OCI-LY3 (cell line): ENCODE measurements at regions not wholly inside any gene's neighbourhood (a gene's known extent, or its start where the extent isn't known, plus 50 kb on each side); places are given as distances from the start of the nearest gene placed in this dataset.

Experiments
- H2AFZ ChIP-seq: fragments of 200-600, 300-600 bp; shearing (Covaris generic); 2 replicates; pipeline ENCODE4 v1.6.0; 2014; ENCODE audit warnings: antibody characterized with exemption, low read depth, low read length
- H3K27ac ChIP-seq: fragments of 200-600, 300-600 bp; sonication (generic); 2 replicates; pipeline ENCODE4 v1.5.1; 2014; ENCODE audit warnings: mild to moderate bottlenecking, low read length, moderate library complexity, mixed read lengths
- H3K27me3 ChIP-seq: fragments of 200-600, 300-600 bp; sonication (generic); 2 replicates; pipeline ENCODE4 v1.6.1; 2014; ENCODE audit warnings: low read depth, low read length, mixed read lengths
- H3K36me3 ChIP-seq: fragments of 200-600, 300-600 bp; sonication (generic); replicated peaks from 2 replicates; pipeline ENCODE3; 2014; ENCODE audit warnings: low read depth, low read length, mixed read lengths
- H3K4me1 ChIP-seq: fragments of 300-600, 200-600 bp; sonication (generic); 2 replicates; pipeline ENCODE4 v1.6.1; 2014; ENCODE audit warnings: low read length, mixed read lengths
- H3K4me2 ChIP-seq: fragments of 200-600, 300-600 bp; sonication (generic); 2 replicates; pipeline ENCODE4 v1.6.1; 2014; ENCODE audit warnings: low read length, mixed read lengths
- H3K4me3 ChIP-seq: fragments of 300-600, 200-600 bp; sonication (generic); 2 replicates; pipeline ENCODE4 v1.5.1; 2014; ENCODE audit warnings: antibody characterized with exemption, mild to moderate bottlenecking, low read length, moderate library complexity
- H3K79me2 ChIP-seq: fragments of 300-600, 200-600 bp; shearing (Covaris generic); 2 replicates; pipeline ENCODE4 v1.6.1; 2014; ENCODE audit warnings: mild to moderate bottlenecking, low read length, mixed read lengths
- H3K9ac ChIP-seq: fragments of 300-600, 200-600 bp; shearing (Covaris generic); 2 replicates; pipeline ENCODE4 v1.6.0; 2014; ENCODE audit warnings: mild to moderate bottlenecking, low read length, moderate library complexity
- H3K9me3 ChIP-seq: fragments of 200-600, 300-600 bp; shearing (Covaris generic); 2 replicates; pipeline ENCODE4 v1.6.1; 2014; ENCODE audit warnings: low read length, mixed read lengths; ENCODE audit not compliant: insufficient read depth
- H4K20me1 ChIP-seq: fragments of 200-600, 300-600 bp; sonication (generic); 2 replicates; pipeline ENCODE4 v1.6.1; 2016; ENCODE audit warnings: low read length, mixed read lengths; ENCODE audit not compliant: insufficient read depth
- CTCF ChIP-seq: fragments of 200-600, 300-600 bp; sonication (generic); IDR thresholded peaks from 2 replicates; pipeline ENCODE4 v1.5.1; 2014; ENCODE audit warnings: antibody characterized with exemption, low read length, low read depth
- EZH2phosphoT487 ChIP-seq: fragments of 200-600 bp; shearing (Covaris generic); IDR thresholded peaks from 2 replicates; pipeline ENCODE4 v1.6.1; 2018; ENCODE audit warnings: antibody characterized with exemption, mixed run types, low read depth

DNA sequence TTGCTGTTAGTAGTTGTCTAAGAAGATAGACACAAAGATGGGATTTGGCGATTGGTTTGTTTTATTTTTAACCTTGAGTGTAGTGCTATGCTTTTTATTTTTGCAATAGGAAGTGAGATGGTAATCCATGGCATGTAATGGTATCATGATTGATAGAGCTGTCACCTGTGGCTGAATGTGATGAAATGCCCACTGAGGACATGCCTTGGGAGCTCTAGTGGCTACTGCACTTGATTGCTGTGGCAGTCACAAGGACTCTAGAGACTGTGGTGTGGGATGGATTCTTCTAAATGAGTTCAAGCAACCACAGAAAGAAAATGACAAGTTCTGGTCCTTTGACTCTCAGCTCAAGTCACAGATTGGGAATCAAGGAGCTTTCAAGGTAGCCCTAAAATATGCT lies 139.4 kb downstream of the CYRIA start:
- TF ChIP-seq EZH2phosphoT487 (no peak), CTCF (no peak)
- Histone ChIP-seq H3K9me3 (no peaks in the 10 kb centered on the region), H3K4me2 (no peak overlapping the region), H3K27ac (no peak overlapping the region), H3K27me3 (peaks cover 50% of the 10 kb centered on the region), H3K9ac (no peak overlapping the region), H3K79me2 (no peaks in the 10 kb centered on the region), H3K36me3 (no peaks in the 10 kb centered on the region), H3K4me3 (no peak overlapping the region), H2AFZ (no peak overlapping the region), H4K20me1 (no peaks in the 10 kb centered on the region), H3K4me1 (0 out of 2 replicates have a peak, but pooled peaks cover 4% of the 10 kb centered on the region)

DNA sequence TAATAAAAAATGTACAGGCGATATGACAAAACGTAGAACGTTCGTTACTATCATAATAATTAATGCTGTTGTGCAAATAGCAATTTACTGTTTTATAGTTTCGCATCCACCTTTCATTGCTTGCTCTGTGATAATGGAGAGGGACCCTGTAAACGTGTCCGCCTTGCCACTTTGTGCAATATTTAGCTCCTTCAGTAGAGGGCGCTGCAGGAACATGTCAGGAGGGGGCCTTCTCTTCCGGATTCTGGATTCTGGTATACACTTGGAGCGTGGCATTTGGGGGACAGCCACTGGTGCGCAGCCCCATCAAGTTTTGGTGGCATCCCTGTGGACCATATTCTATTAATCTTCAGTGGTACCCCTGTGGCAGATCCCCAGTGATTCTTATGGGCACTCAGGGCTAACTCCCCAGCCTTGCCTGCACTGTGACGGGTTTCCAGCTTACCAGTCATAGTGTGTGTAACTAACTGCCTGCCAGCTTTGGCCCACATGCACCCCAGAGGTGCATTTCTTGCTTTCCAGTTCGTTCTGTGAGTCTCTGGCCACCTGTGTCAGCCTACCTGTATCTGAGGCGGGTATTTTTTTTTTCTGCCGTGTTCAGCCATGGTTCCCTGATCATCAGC lies 140.3 kb downstream of the CYRIA start:
- peak overlapping the region; percentile 64 for H3K4me3 ChIP-seq
- peak overlapping the region; percentile 25; the same call in 1 of the 2 replicates for H3K9ac ChIP-seq
- TF ChIP-seq CTCF = peak; percentile 92
- TF ChIP-seq EZH2phosphoT487 = no peak
- no peaks in the 10 kb centered on the region for H3K79me2 ChIP-seq
- no peak overlapping the region for H3K27ac ChIP-seq
- peaks cover 50% of the 10 kb centered on the region for H3K27me3 ChIP-seq
- peak overlapping the region; percentile 63 for H3K4me2 ChIP-seq
- 0 out of 2 replicates have a peak, but pooled peaks cover 4% of the 10 kb centered on the region for H3K4me1 ChIP-seq
- H4K20me1 ChIP-seq = no peaks in the 10 kb centered on the region
- no peaks in the 10 kb centered on the region for H3K9me3 ChIP-seq
- peak overlapping the region; percentile 96 for H2AFZ ChIP-seq
- H3K36me3 ChIP-seq = no peaks in the 10 kb centered on the region

GRCh38 chr2:16523711-16524110 lies 141.9 kb downstream of the CYRIA start:
- H3K27ac ChIP-seq = no peak overlapping the region
- H3K4me2 ChIP-seq = no peak overlapping the region
- 0 out of 2 replicates have a peak, but pooled peaks cover 4% of the 10 kb centered on the region for H3K4me1 ChIP-seq
- no peak overlapping the region for H2AFZ ChIP-seq
- TF ChIP-seq CTCF = no peak
- TF ChIP-seq EZH2phosphoT487 = no peak
- H3K9me3 ChIP-seq = no peaks in the 10 kb centered on the region
- no peaks in the 10 kb centered on the region for H3K36me3 ChIP-seq
- H4K20me1 ChIP-seq = no peaks in the 10 kb centered on the region
- H3K27me3 ChIP-seq = peaks cover 58% of the 10 kb centered on the region
- H3K9ac ChIP-seq = no peak overlapping the region
- H3K4me3 ChIP-seq = no peak overlapping the region
- H3K79me2 ChIP-seq = no peaks in the 10 kb centered on the region

- TF ChIP-seq EZH2phosphoT487 (no peak), CTCF (no peak)
- Histone ChIP-seq H3K79me2 (no peaks in the 10 kb centered on the region), H4K20me1 (no peaks in the 10 kb centered on the region), H3K36me3 (no peaks in the 10 kb centered on the region), H3K4me2 (no peak overlapping the region), H2AFZ (no peak overlapping the region), H3K4me1 (0 out of 2 replicates have a peak, but pooled peaks cover 4% of the 10 kb centered on the region), H3K9ac (no peak overlapping the region), H3K27me3 (peaks cover 58% of the 10 kb centered on the region), H3K9me3 (no peaks in the 10 kb centered on the region), H3K4me3 (no peak overlapping the region), H3K27ac (no peak overlapping the region)
These were observed 143.4 kb downstream of the CYRIA start for GRCh38 chr2:16522031-16522831.
